H1 (cell line): ENCODE measurements at regions not wholly inside any gene's neighbourhood (a gene's known extent, or its start where the extent isn't known, plus 50 kb on each side); places are given as distances from the start of the nearest gene placed in this dataset.

ENCODE experiments used
- CTCF ChIA-PET: fragments of 300-600 bp; sonication (Branson Sonifier 250); formaldehyde crosslinking; loops from one replicate; lab custom pipeline; 2021; ENCODE audit not compliant: partially characterized antibody; lab: Charles Lee
- POLR2A ChIA-PET: fragments of 300-600 bp; sonication (Branson Sonifier 250); formaldehyde crosslinking; loops from one replicate; lab custom pipeline; 2021; ENCODE audit warnings: inconsistent platforms; ENCODE audit not compliant: partially characterized antibody; lab: Charles Lee
- DNase-seq, 2 experiments: peaks; one replicate each; pipeline versions ENCODE4 v3.0.0 to v3.0.0-alpha.2; 2010 to 2022; ENCODE audit warnings: low spot score in 2 of 2, low read depth in 1 of 2, mixed read lengths in 1 of 2
- FAIRE-seq: peaks from 2 replicates; lab custom pipeline; 2011; peaks lifted over from hg19 to GRCh38; lab: Jason Lieb, UNC
- H2AFZ ChIP-seq: 2 replicates; pipeline ENCODE4 v1.8.1; 2012; ENCODE audit warnings: low read length, inconsistent platforms
- H2AK5ac ChIP-seq: 2 replicates; pipeline ENCODE4 v1.6.1; 2013; ENCODE audit warnings: low read depth, low read length
- H2BK120ac ChIP-seq: replicated peaks from 2 replicates; pipeline ENCODE3; 2013; ENCODE audit warnings: low read depth, low read length, inconsistent platforms
- H2BK12ac ChIP-seq: 2 replicates; pipeline ENCODE4 v1.6.1; 2013; ENCODE audit warnings: low read depth, low read length
- H2BK15ac ChIP-seq: 2 replicates; pipeline ENCODE4 v1.6.1; 2013; ENCODE audit warnings: low read length
- H2BK20ac ChIP-seq: 2 replicates; pipeline ENCODE4 v1.6.1; 2013; ENCODE audit warnings: low read length
- H2BK5ac ChIP-seq: 2 replicates; pipeline ENCODE4 v1.6.1; 2013; ENCODE audit warnings: low read depth, low read length
- H3K14ac ChIP-seq: 2 replicates; pipeline ENCODE4 v1.6.1; 2013; ENCODE audit warnings: inconsistent platforms; ENCODE audit not compliant: insufficient read length
- H3K18ac ChIP-seq: 2 replicates; pipeline ENCODE4 v1.6.1; 2013; ENCODE audit warnings: low read length; ENCODE audit errors: extremely low read depth
- H3K23ac ChIP-seq: 2 replicates; pipeline ENCODE4 v1.6.1; 2013; ENCODE audit warnings: inconsistent platforms; ENCODE audit not compliant: insufficient read length
- H3K23me2 ChIP-seq: 2 replicates; pipeline ENCODE4 v1.6.1; 2013; ENCODE audit warnings: low read depth, low read length
- H3K27ac ChIP-seq: 2 replicates; pipeline ENCODE4 v1.6.1; 2011; ENCODE audit warnings: low read depth, low read length, inconsistent platforms
- H3K27me3 ChIP-seq, 4 experiments: replicated peaks in 1 of 4; 1 replicate in 1 of 4; 2 replicates in 3 of 4; pipeline versions ENCODE4 v1.6.1 to v1.8.1; 2011 to 2013; ENCODE audit warnings: low read length in 3 of 4, mild to moderate bottlenecking in 3 of 4, inconsistent platforms in 2 of 4, mixed read lengths in 2 of 4, moderate library complexity in 1 of 4; ENCODE audit not compliant: control insufficient read depth in 3 of 4, insufficient read depth in 3 of 4; ENCODE audit errors: extremely low read depth in 1 of 4
- H3K36me3 ChIP-seq, 4 experiments: 2 replicates each; pipeline versions ENCODE4 v1.6.1 to v1.8.1; 2011 to 2013; ENCODE audit warnings: mild to moderate bottlenecking in 4 of 4, low read length in 3 of 4, moderate library complexity in 2 of 4, control low read depth in 1 of 4, inconsistent platforms in 1 of 4; ENCODE audit not compliant: insufficient read depth in 4 of 4, control insufficient read depth in 2 of 4
- H3K4ac ChIP-seq: replicated peaks from 2 replicates; pipeline ENCODE3; 2013; ENCODE audit warnings: low read length, low read depth, mixed read lengths, inconsistent platforms; ENCODE audit not compliant: insufficient read length
- H3K4me1 ChIP-seq, 4 experiments: replicated peaks in 1 of 4; 1 replicate in 1 of 4; 2 replicates in 3 of 4; pipeline versions ENCODE4 v1.6.1 to v1.8.1; 2011 to 2013; ENCODE audit warnings: low read length in 3 of 4, inconsistent platforms in 2 of 4, mixed read lengths in 1 of 4; ENCODE audit not compliant: insufficient read depth in 4 of 4, control insufficient read depth in 3 of 4
- H3K4me2 ChIP-seq, 2 experiments: 2 replicates each; pipeline versions ENCODE4 v1.6.1 to v1.8.1; 2011 to 2013; ENCODE audit warnings: low read depth in 2 of 2, low read length in 2 of 2, control low read depth in 1 of 2, inconsistent platforms in 1 of 2, mild to moderate bottlenecking in 1 of 2; ENCODE audit not compliant: insufficient read depth in 1 of 2
- H3K4me3 ChIP-seq, 4 experiments: fragments of 200-600, 300-600 bp in 1 of 4; sonication (generic), shearing (Covaris generic), sonication (Bioruptor Twin) in 1 of 4; 2 replicates each; pipeline versions ENCODE4 v1.5.1 to v1.8.1; 2011 to 2016; ENCODE audit warnings: low read length in 4 of 4, low read depth in 3 of 4, control low read depth in 2 of 4, inconsistent platforms in 2 of 4, mild to moderate bottlenecking in 2 of 4, mixed read lengths in 1 of 4, moderate library complexity in 1 of 4; ENCODE audit not compliant: insufficient read depth in 2 of 4; ENCODE audit errors: extremely low read depth in 1 of 4
- H3K56ac ChIP-seq: replicated peaks from 2 replicates; pipeline ENCODE3; 2013; ENCODE audit warnings: low read depth, mild to moderate bottlenecking, mixed read lengths, low read length, inconsistent platforms; ENCODE audit not compliant: insufficient read length
- H3K79me1 ChIP-seq: 2 replicates; pipeline ENCODE4 v1.6.1; 2013; ENCODE audit warnings: low read depth, low read length, control low read depth
- H3K79me2 ChIP-seq, 2 experiments: 2 replicates each; pipeline versions ENCODE4 v1.6.1 to v1.8.1; 2012 to 2013; ENCODE audit warnings: low read length in 2 of 2, mild to moderate bottlenecking in 2 of 2, inconsistent platforms in 1 of 2; ENCODE audit not compliant: insufficient read depth in 2 of 2, control insufficient read depth in 1 of 2
- H3K9ac ChIP-seq, 4 experiments: replicated peaks in 1 of 4; 1 replicate in 1 of 4; 2 replicates in 3 of 4; pipeline versions ENCODE4 v1.6.1 to v1.8.1; 2011 to 2013; ENCODE audit warnings: low read depth in 3 of 4, low read length in 3 of 4, control low read depth in 2 of 4, mild to moderate bottlenecking in 2 of 4, moderate library complexity in 2 of 4, inconsistent platforms in 1 of 4; ENCODE audit errors: extremely low read depth in 1 of 4
- H3K9me3 ChIP-seq, 2 experiments: 2 replicates each; pipeline versions ENCODE4 v1.6.1 to v1.8.1; 2012 to 2013; ENCODE audit warnings: mild to moderate bottlenecking in 2 of 2, moderate library complexity in 2 of 2, control low read depth in 1 of 2, inconsistent platforms in 1 of 2, low read depth in 1 of 2, low read length in 1 of 2, mixed read lengths in 1 of 2; ENCODE audit not compliant: insufficient read depth in 2 of 2
- H4K20me1 ChIP-seq, 2 experiments: replicated peaks in 1 of 2; 2 replicates each; pipeline versions ENCODE3 to v1.8.1; 2011 to 2013; ENCODE audit warnings: inconsistent platforms in 2 of 2, low read length in 2 of 2, mild to moderate bottlenecking in 1 of 2; ENCODE audit not compliant: insufficient read depth in 2 of 2, control insufficient read depth in 1 of 2
- H4K5ac ChIP-seq: 2 replicates; pipeline ENCODE4 v1.6.1; 2013; ENCODE audit warnings: low read length, low read depth, mixed read lengths, inconsistent platforms; ENCODE audit not compliant: insufficient read length
- H4K8ac ChIP-seq: 2 replicates; pipeline ENCODE4 v1.8.0; 2013; ENCODE audit warnings: mild to moderate bottlenecking, moderate library complexity, low read length, inconsistent platforms; ENCODE audit not compliant: insufficient read depth; ENCODE audit errors: extremely low read depth
- H4K91ac ChIP-seq: replicated peaks from 2 replicates; pipeline ENCODE3; 2013; ENCODE audit warnings: low read length, mixed read lengths, inconsistent platforms; ENCODE audit not compliant: insufficient read length
- BACH1 ChIP-seq: IDR thresholded peaks from 2 replicates; pipeline ENCODE4 v1.6.1; 2012; ENCODE audit warnings: low read length, improper control_type of control experiment
- CBX8 ChIP-seq: fragments of 300-800, 300-1000 bp; sonication (generic); IDR thresholded peaks from 2 replicates; pipeline ENCODE4 v1.7.1; 2016; ENCODE audit warnings: low read depth, low read length, borderline replicate concordance
- MAFK ChIP-seq: IDR thresholded peaks from 2 replicates; pipeline ENCODE4 v1.6.1; 2012; ENCODE audit warnings: low read depth, mild to moderate bottlenecking, improper control_type of control experiment, low read length
- NANOG ChIP-seq: IDR thresholded peaks from 2 replicates; pipeline ENCODE4 v1.6.1; 2011; ENCODE audit warnings: low read length, low read depth, mild to moderate bottlenecking, inconsistent platforms; ENCODE audit not compliant: insufficient read depth, poor library complexity, severe bottlenecking
- PHF8 ChIP-seq: fragments of 200-600 bp; sonication (generic); conservative IDR thresholded peaks from 2 replicates; pipeline ENCODE4 v1.7.1; 2012; ENCODE audit warnings: low read depth, mild to moderate bottlenecking, inconsistent platforms, low read length, moderate library complexity
- POLR2AphosphoS5 ChIP-seq: IDR thresholded peaks from 2 replicates; pipeline ENCODE4 v1.6.1; 2011; ENCODE audit warnings: low read depth, low read length
- RAD21 ChIP-seq, 2 experiments: IDR thresholded peaks in 1 of 2; conservative IDR thresholded peaks in 1 of 2; 2 replicates each; pipeline ENCODE4 v1.6.1; 2011; ENCODE audit warnings: low read depth in 2 of 2, low read length in 2 of 2, improper control_type of control experiment in 1 of 2, inconsistent platforms in 1 of 2, mild to moderate bottlenecking in 1 of 2, moderate library complexity in 1 of 2
- RBBP5 ChIP-seq: IDR thresholded peaks from 2 replicates; pipeline ENCODE4 v1.7.1; 2012; ENCODE audit warnings: low read depth, mild to moderate bottlenecking, inconsistent platforms, low read length, moderate library complexity, borderline replicate concordance
- SAP30 ChIP-seq: fragments of 300-600 bp; sonication (generic); IDR thresholded peaks from 2 replicates; pipeline ENCODE4 v1.7.1; 2012; ENCODE audit warnings: low read length, moderate library complexity, mild to moderate bottlenecking, inconsistent platforms; ENCODE audit not compliant: insufficient read depth, insufficient replicate concordance
- SIRT6 ChIP-seq: IDR thresholded peaks from one replicate; pipeline ENCODE4 v1.7.1; 2012; ENCODE audit warnings: low read length, inconsistent platforms
- SIX5 ChIP-seq: IDR thresholded peaks from 2 replicates; pipeline ENCODE4 v1.6.1; 2011; ENCODE audit warnings: mild to moderate bottlenecking, low read depth, low read length
- SUZ12 ChIP-seq: fragments of 200-600 bp; sonication (generic); IDR thresholded peaks from 2 replicates; pipeline ENCODE4 v1.6.1; 2012; ENCODE audit warnings: mild to moderate bottlenecking, inconsistent platforms, low read length, moderate library complexity, mixed read lengths
- TAF1 ChIP-seq: IDR thresholded peaks from 2 replicates; pipeline ENCODE4 v1.6.1; 2011; ENCODE audit warnings: mild to moderate bottlenecking, low read depth, low read length
- TAF7 ChIP-seq: optimal IDR thresholded peaks from 2 replicates; pipeline ENCODE3; 2011; ENCODE audit warnings: low read depth, mild to moderate bottlenecking, inconsistent platforms, low read length, moderate library complexity, borderline replicate concordance
- TEAD4 ChIP-seq: IDR thresholded peaks from 2 replicates; pipeline ENCODE4 v1.6.1; 2012; ENCODE audit warnings: low read depth, low read length, inconsistent platforms, mixed read lengths
- WGBS, 2 experiments: shearing (Covaris generic) in 1 of 2; methylation state at CpG; one replicate each; pipeline versions ENCODE4 v1.1.6 to v1.1.7; 2013 to 2015; ENCODE audit warnings: low lambda C conversion rate in 2 of 2, mixed read lengths in 2 of 2, inconsistent platforms in 1 of 2, low coverage in 1 of 2, missing lambda C conversion rate in 1 of 2; ENCODE audit not compliant: insufficient replicate concordance in 2 of 2, insufficient coverage in 1 of 2, insufficient read length in 1 of 2; ENCODE audit errors: extremely low coverage in 1 of 2, missing lambda C conversion rate in 1 of 2; 5-methylcytosine and 5-hydroxymethylcytosine counted together

- H3K4me2 ChIP-seq = no peak overlapping the region
- no peak overlapping the region for H2AK5ac ChIP-seq
- no peak overlapping the region for H3K23ac ChIP-seq
- peaks cover 4% of the 10 kb centered on the region; the same call in 1 of the 2 replicates for H3K23me2 ChIP-seq
- H3K9ac ChIP-seq = no peak overlapping the region
- no peaks in the 10 kb centered on the region for H3K36me3 ChIP-seq
- peaks cover 0 to 4% of the 10 kb centered on the region in 2 experiments for H4K20me1 ChIP-seq
- H3K27me3 ChIP-seq = no peaks in the 10 kb centered on the region
- no peak overlapping the region for H2AFZ ChIP-seq
- H2BK5ac ChIP-seq = no peak overlapping the region
- H3K18ac ChIP-seq = no peak overlapping the region
- no peaks in the 10 kb centered on the region for H3K4me1 ChIP-seq
- CTCF ChIA-PET = interaction anchor here (1.9 kb wide), 1 partner anchor 141 kb away, joined by 4 read pairs; no protein-coding TSS in a partner anchor
- H4K91ac ChIP-seq = no peak overlapping the region
- H3K4me3 ChIP-seq = no peak overlapping the region
- H3K9me3 ChIP-seq = no peaks in the 10 kb centered on the region
- H3K56ac ChIP-seq = no peak overlapping the region
- no peak overlapping the region for H3K4ac ChIP-seq
- no peaks in the 10 kb centered on the region for H3K79me2 ChIP-seq
- H2BK120ac ChIP-seq = no peak overlapping the region
- no peak overlapping the region for H4K8ac ChIP-seq
- H3K27ac ChIP-seq = no peak overlapping the region
- FAIRE-seq (no peak), DNase-seq (no peak)
- WGBS, 2 experiments = 88% methylated on average over 3 of the region's 3 CpGs; no CpG with 5 or more reads in 1 of the 2 experiments
- POLR2A ChIA-PET = no interaction called here
- no peak overlapping the region for H3K14ac ChIP-seq
- no peak overlapping the region for H2BK12ac ChIP-seq
- H3K79me1 ChIP-seq = no peaks in the 10 kb centered on the region; the same call in 1 of the 2 replicates
- H4K5ac ChIP-seq = no peak overlapping the region
- no peak overlapping the region for H2BK20ac ChIP-seq
- H2BK15ac ChIP-seq = no peak overlapping the region
- TF ChIP-seq TAF1 (no peak), BACH1 (no peak), SIRT6 (no peak), TAF7 (no peak), NANOG (no peak), SUZ12 (no peak), RAD21 (IDR thresholded peaks at IDR 0.05 in 1 of 2, conservative IDR thresholded peaks at IDR 0.05 in 1 of 2; ENCODE audit: low read depth in 2 of 2, low read length in 2 of 2) (no peak), CBX8 (no peak), MAFK (no peak), RBBP5 (no peak), PHF8 (no peak), TEAD4 (no peak), SAP30 (no peak), POLR2AphosphoS5 (no peak), SIX5 (no peak)
Measured at GRCh38 chr5:4422247-4422646, 717.9 kb upstream of the ADAMTS16 start.
